ENCODE measurements at regions not wholly inside any gene's neighbourhood (a gene's known extent, or its start where the extent isn't known, plus 50 kb on each side); places are given as distances from the start of the nearest gene placed in this dataset.
"Not testable (repeated sequence)": the region's sequence is repeated elsewhere in the genome, so short reads cannot be mapped to it uniquely, and the experiment has no call there.

DNA sequence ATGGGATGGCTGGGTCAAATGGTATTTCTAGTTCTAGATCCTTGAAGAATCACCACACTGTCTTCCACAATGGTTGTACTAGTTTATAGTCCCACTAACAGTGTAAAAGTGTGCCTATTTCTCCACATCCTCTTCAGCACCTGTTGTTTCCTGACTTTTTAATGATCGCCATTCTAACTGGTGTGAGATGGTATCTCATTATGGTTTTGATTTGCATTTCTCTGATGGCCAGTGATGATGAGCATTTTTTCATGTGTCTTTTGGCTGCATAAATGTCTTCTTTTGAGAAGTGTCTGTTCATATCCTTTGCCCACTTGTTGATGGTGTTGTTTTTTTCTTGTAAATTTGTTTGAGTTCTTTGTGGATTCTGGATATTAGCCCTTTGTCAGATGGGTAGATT, 121.0 kb upstream of the TUT7 start:
- TF ChIP-seq MAZ (IDR thresholded peaks at IDR 0.05; ENCODE audit: borderline replicate concordance, low read depth, low read length); MAZ (CRISPR knock-in tag; IDR thresholded peaks at IDR 0.05; ENCODE audit: low read depth); ZBTB8A (CRISPR knock-in tag; IDR thresholded peaks at IDR 0.05; ENCODE audit: borderline replicate concordance, low read depth); NFATC3 (CRISPR knock-in tag; IDR thresholded peaks at IDR 0.05); FOXJ3 (CRISPR knock-in tag; IDR thresholded peaks at IDR 0.05; ENCODE audit: borderline replicate concordance); SKI (IDR thresholded peaks at IDR 0.05; ENCODE audit: partially characterized antibody); MED1 (CRISPR knock-in tag; IDR thresholded peaks at IDR 0.05): not testable (repeated sequence)
- TF ChIP-seq, protein P1, sequence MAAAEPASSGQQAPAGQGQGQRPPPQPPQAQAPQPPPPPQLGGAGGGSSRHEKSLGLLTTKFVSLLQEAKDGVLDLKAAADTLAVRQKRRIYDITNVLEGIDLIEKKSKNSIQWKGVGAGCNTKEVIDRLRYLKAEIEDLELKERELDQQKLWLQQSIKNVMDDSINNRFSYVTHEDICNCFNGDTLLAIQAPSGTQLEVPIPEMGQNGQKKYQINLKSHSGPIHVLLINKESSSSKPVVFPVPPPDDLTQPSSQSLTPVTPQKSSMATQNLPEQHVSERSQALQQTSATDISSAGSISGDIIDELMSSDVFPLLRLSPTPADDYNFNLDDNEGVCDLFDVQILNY (CRISPR knock-in tag; conservative IDR thresholded peaks at IDR 0.05) = not testable (repeated sequence)
- TF ChIP-seq, protein P2, sequence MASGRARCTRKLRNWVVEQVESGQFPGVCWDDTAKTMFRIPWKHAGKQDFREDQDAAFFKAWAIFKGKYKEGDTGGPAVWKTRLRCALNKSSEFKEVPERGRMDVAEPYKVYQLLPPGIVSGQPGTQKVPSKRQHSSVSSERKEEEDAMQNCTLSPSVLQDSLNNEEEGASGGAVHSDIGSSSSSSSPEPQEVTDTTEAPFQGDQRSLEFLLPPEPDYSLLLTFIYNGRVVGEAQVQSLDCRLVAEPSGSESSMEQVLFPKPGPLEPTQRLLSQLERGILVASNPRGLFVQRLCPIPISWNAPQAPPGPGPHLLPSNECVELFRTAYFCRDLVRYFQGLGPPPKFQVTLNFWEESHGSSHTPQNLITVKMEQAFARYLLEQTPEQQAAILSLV (CRISPR knock-in tag; IDR thresholded peaks at IDR 0.05; ENCODE audit: borderline replicate concordance) = not testable (repeated sequence)

Measured in HepG2 (cell line).